Testis (tissue), 2 donors: ENCODE measurements at regions not wholly inside any gene's neighbourhood (a gene's known extent, or its start where the extent isn't known, plus 50 kb on each side); places are given as distances from the start of the nearest gene placed in this dataset.
A peak's percentile ranks its signal among the peaks of the same experiment; 100 is the strongest.

Experiments
- DNase-seq: peaks from one replicate; pipeline ENCODE4 v3.0.0-alpha.2; 2019
- H3K27ac ChIP-seq, 2 donors: fragments of 200-600 bp; sonication (generic); one replicate each; pipeline ENCODE4 v1.5.1; 2019
- H3K27me3 ChIP-seq: fragments of 200-600 bp; sonication (generic); one replicate; pipeline ENCODE4 v1.5.1; 2019
- H3K36me3 ChIP-seq: fragments of 200-600 bp; sonication (generic); one replicate; pipeline ENCODE4 v1.5.1; 2017; ENCODE audit warnings: low read depth; ENCODE audit errors: missing control alignments
- H3K4me1 ChIP-seq: fragments of 200-600 bp; sonication (generic); one replicate; pipeline ENCODE4 v1.5.1; 2019
- H3K4me3 ChIP-seq, 2 donors: fragments of 200-600 bp; sonication (generic); one replicate each; pipeline ENCODE4 v1.5.1; 2017 to 2019
- H3K9me3 ChIP-seq: fragments of 200-600 bp; sonication (generic); one replicate; pipeline ENCODE4 v1.5.1; 2017
- CTCF ChIP-seq, 3 experiments: fragments of 450-650 bp in 2 of 3; fragments of 200-600 bp in 1 of 3; sonication (generic) in 1 of 3; IDR thresholded peaks; one replicate each; pipeline ENCODE4 v1.5.1; 2016 to 2019; ENCODE audit warnings: antibody characterized with exemption in 3 of 3, mild to moderate bottlenecking in 2 of 3, moderate library complexity in 1 of 3
- POLR2A ChIP-seq: fragments of 450-650 bp; IDR thresholded peaks from one replicate; pipeline ENCODE4 v1.6.1; 2017; ENCODE audit warnings: antibody characterized with exemption, mild to moderate bottlenecking, moderate library complexity
- WGBS, 2 donors: methylation state at CpG; one replicate each; pipeline ENCODE4 v1.1.5; 2018; 5-methylcytosine and 5-hydroxymethylcytosine counted together
- intact Hi-C: fragments of 100-400 bp; cut with DNase I; formaldehyde crosslinking; loops from one replicate; pipeline ENCODE4 v1.15.1; 2023; ENCODE audit warnings: low total_unique reads

- no peaks in the 10 kb centered on the region for H3K27me3 ChIP-seq
- WGBS, 2 donors, result 93 to 100% methylated on average over 2 of the region's 2 CpGs
- intact Hi-C loops, result no loop called here
Measured at GRCh38 chr5:159511570-159511969, 181.3 kb upstream of the IL12B start.

GRCh38 chr5:159512064-159512463, 181.8 kb upstream of the IL12B start:
- no peaks in the 10 kb centered on the region for H3K9me3 ChIP-seq
- WGBS, 2 donors, result 79 to 98% methylated on average over 3 of the region's 3 CpGs
- DNase-seq, result no peak
- H3K4me1 ChIP-seq, result peaks cover 18% of the 10 kb centered on the region
- intact Hi-C loops, result no loop called here
- no peak for TF ChIP-seq CTCF (IDR thresholded peaks at IDR 0.05)
- no peak for TF ChIP-seq POLR2A
- no peak overlapping the region for H3K4me3 ChIP-seq
- no peaks in the 10 kb centered on the region for H3K27me3 ChIP-seq
- H3K36me3 ChIP-seq, result no peaks in the 10 kb centered on the region
- H3K27ac ChIP-seq, result no peak overlapping the region

More at GRCh38 chr5:159511570-159511969, 181.3 kb upstream of the IL12B start:
- Histone ChIP-seq H3K4me3 (no peak overlapping the region), H3K4me1 (peaks cover 18% of the 10 kb centered on the region), H3K36me3 (no peaks in the 10 kb centered on the region), H3K9me3 (no peaks in the 10 kb centered on the region), H3K27ac (no peak overlapping the region)
- no peak for DNase-seq
- TF ChIP-seq CTCF (IDR thresholded peaks at IDR 0.05) (no peak), POLR2A (no peak)

DNA sequence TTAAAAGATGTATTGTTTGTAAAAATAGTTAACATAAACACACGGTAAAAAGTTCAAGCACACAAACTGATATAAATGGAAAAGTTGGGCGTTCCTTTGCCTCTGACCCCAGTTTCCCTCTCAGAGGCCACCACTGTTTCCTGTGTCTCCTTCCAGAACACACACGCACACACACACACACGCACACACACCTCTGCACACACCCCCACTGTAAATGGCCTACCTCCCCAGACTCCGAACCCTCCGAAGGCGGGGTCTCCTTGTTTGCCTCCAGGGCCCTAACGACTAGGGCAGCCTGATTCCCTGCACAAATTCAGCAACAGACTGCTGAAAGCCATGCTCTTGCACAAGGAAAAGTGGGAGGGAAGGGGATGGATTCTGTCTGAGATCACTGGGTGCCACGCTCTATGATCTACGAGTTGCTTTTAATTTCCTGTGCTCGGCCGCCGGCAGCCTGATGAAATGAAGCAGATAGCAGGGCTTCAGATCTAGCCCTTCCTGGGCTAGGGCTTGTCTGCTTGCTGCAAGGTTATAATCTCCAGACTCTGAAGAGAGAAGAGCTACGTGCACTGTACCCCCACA, 184.0 kb upstream of the IL12B start:
- WGBS, 2 donors, result 75 to 78% methylated on average over 14 of the region's 14 CpGs
- Histone ChIP-seq H3K4me1 (peaks cover 7% of the 10 kb centered on the region), H3K4me3 (no peak overlapping the region), H3K36me3 (no peaks in the 10 kb centered on the region), H3K27ac (no peak overlapping the region), H3K27me3 (no peaks in the 10 kb centered on the region), H3K9me3 (no peaks in the 10 kb centered on the region)
- intact Hi-C loops, result no loop called here
- no peak for DNase-seq
- TF ChIP-seq CTCF (IDR thresholded peaks at IDR 0.05), result no peak
- no peak for TF ChIP-seq POLR2A

- H3K36me3 ChIP-seq, result no peaks in the 10 kb centered on the region
- no peaks in the 10 kb centered on the region for H3K27me3 ChIP-seq
- H3K4me3 ChIP-seq, result no peak overlapping the region
- DNase-seq, result no peak
- peaks cover 5% of the 10 kb centered on the region for H3K4me1 ChIP-seq
- WGBS, 2 donors, result 84 to 88% methylated on average over 4 of the region's 4 CpGs
- H3K27ac ChIP-seq, result no peak overlapping the region
- TF ChIP-seq CTCF (IDR thresholded peaks at IDR 0.05), result no peak
- TF ChIP-seq POLR2A, result no peak
- intact Hi-C loops, result no loop called here
- H3K9me3 ChIP-seq, result no peaks in the 10 kb centered on the region
Measured at GRCh38 chr5:159515197-159515596, 184.9 kb upstream of the IL12B start.

- Histone ChIP-seq H3K4me3 (no peak overlapping the region), H3K27ac (no peak overlapping the region), H3K27me3 (no peaks in the 10 kb centered on the region), H3K9me3 (no peaks in the 10 kb centered on the region), H3K36me3 (no peaks in the 10 kb centered on the region), H3K4me1 (no peaks in the 10 kb centered on the region)
- WGBS, 2 donors, result 48 to 63% methylated on average over 10 of the region's 10 CpGs
- DNase-seq, result peak; percentile 68
- no peak for TF ChIP-seq POLR2A
- peak; percentile 18 to 51 (median 49) for TF ChIP-seq CTCF (IDR thresholded peaks at IDR 0.05)
- intact Hi-C loops, result no loop called here
Measured at GRCh38 chr5:159515909-159516415, 185.7 kb upstream of the IL12B start.
